ENCODE measurements at regions not wholly inside any gene's neighbourhood (a gene's known extent, or its start where the extent isn't known, plus 50 kb on each side); places are given as distances from the start of the nearest gene placed in this dataset.

- Histone ChIP-seq H3K4me1 (no peaks in the 10 kb centered on the region), H3K36me3 (replicated peaks in 1 of 2; ENCODE audit: insufficient read depth in 1 of 2, low read depth in 2 of 2) (no peaks in the 10 kb centered on the region), H3K27ac (no peak overlapping the region), H3K27me3 (no peaks in the 10 kb centered on the region), H3K9me3 (no peaks in the 10 kb centered on the region), H3K4me3 (no peak overlapping the region)
- 85 to 92% methylated on average over 4 to 6 of the region's 6 CpGs for WGBS, 2 donors
- intact Hi-C loops (cut with DNase I) = no loop called here
- TF ChIP-seq, protein P1, sequence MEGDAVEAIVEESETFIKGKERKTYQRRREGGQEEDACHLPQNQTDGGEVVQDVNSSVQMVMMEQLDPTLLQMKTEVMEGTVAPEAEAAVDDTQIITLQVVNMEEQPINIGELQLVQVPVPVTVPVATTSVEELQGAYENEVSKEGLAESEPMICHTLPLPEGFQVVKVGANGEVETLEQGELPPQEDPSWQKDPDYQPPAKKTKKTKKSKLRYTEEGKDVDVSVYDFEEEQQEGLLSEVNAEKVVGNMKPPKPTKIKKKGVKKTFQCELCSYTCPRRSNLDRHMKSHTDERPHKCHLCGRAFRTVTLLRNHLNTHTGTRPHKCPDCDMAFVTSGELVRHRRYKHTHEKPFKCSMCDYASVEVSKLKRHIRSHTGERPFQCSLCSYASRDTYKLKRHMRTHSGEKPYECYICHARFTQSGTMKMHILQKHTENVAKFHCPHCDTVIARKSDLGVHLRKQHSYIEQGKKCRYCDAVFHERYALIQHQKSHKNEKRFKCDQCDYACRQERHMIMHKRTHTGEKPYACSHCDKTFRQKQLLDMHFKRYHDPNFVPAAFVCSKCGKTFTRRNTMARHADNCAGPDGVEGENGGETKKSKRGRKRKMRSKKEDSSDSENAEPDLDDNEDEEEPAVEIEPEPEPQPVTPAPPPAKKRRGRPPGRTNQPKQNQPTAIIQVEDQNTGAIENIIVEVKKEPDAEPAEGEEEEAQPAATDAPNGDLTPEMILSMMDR (IDR thresholded peaks at IDR 0.05) = no peak
- TF ChIP-seq POLR2A (IDR thresholded peaks at IDR 0.05) = no peak
- DNase-seq = no peak
- no peak for ATAC-seq
Measured at GRCh38 chr15:62639906-62640605, 402.5 kb upstream of the TPM1 start.

GRCh38 chr15:62641825-62642224, 400.7 kb upstream of the TPM1 start:
- Histone ChIP-seq H3K4me3 (no peak overlapping the region), H3K4me1 (no peaks in the 10 kb centered on the region), H3K9me3 (no peaks in the 10 kb centered on the region), H3K27me3 (no peaks in the 10 kb centered on the region), H3K27ac (no peak overlapping the region), H3K36me3 (replicated peaks in 1 of 2; ENCODE audit: insufficient read depth in 1 of 2, low read depth in 2 of 2) (no peaks in the 10 kb centered on the region)
- TF ChIP-seq POLR2A (IDR thresholded peaks at IDR 0.05) = no peak
- TF ChIP-seq, protein P1 (IDR thresholded peaks at IDR 0.05) = no peak
- DNase-seq (no peak), ATAC-seq (no peak)
- intact Hi-C loops (cut with DNase I) = no loop called here
- 65 to 85% methylated on average over 3 of the region's 3 CpGs for WGBS, 2 donors

DNA sequence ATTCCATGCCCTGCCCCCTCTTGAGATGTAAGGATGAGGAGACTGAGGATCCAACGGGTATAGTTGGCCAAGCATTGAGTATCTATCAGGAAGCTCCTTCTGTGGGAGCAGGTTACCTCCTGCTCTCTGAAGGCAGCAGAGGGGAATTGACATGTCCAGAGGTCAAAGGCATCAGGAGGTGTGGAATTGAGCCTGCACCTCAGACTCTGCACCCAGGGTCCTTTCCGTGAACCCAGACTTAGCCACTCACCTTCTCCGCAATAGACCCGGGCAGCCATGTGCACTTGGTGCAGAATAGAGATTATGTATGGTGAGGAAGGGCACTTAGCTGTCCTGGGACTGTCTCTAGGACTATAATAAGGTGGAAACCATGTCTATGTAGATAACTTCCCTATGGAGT, 399.0 kb upstream of the TPM1 start:
- Histone ChIP-seq H3K27me3 (no peaks in the 10 kb centered on the region), H3K36me3 (replicated peaks in 1 of 2; ENCODE audit: insufficient read depth in 1 of 2, low read depth in 2 of 2) (no peaks in the 10 kb centered on the region), H3K4me1 (no peaks in the 10 kb centered on the region), H3K27ac (no peak overlapping the region), H3K9me3 (no peaks in the 10 kb centered on the region), H3K4me3 (no peak overlapping the region)
- WGBS, 2 donors = 88 to 97% methylated on average over 4 of the region's 4 CpGs
- intact Hi-C loops (cut with DNase I) = no loop called here
- ATAC-seq (no peak), DNase-seq (no peak)
- TF ChIP-seq POLR2A (IDR thresholded peaks at IDR 0.05) = no peak
- TF ChIP-seq, protein P1 (IDR thresholded peaks at IDR 0.05) = no peak

DNA sequence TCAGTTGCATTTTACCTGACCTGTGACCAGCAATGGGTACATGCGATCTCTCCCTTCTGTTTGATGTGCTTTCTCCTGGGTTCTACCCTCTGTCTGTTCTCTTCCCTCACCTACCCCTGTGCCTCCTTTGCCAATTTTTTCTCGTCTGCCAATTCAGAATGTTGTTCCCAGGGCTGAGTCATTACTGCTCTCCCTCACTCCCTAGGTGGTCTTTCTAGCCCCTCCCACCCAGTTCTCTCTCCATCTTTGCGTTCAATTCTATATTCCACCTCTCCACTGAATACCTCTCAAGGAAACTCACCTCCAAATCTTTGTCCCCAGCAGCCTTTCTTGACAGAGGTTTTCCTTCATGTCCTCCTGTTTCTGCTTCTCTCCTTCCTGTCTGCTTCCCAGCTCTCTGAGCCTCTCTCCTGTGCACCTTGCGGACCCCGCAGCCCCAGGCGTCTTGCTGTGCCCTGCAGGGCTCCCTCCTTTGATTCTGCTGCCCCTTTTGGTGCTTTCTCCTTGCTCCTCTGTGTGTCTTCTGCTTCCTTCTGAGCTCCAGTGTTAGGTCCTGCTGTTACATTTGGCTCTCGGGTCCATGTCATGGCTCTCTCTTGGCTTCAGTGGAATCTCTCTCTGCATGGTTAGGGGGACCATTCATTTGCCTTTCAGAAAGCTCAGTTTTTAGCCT, 398.2 kb upstream of the TPM1 start:
- no peak for ATAC-seq
- 90 to 94% methylated on average over 7 of the region's 7 CpGs for WGBS, 2 donors
- Histone ChIP-seq H3K36me3 (replicated peaks in 1 of 2; ENCODE audit: insufficient read depth in 1 of 2, low read depth in 2 of 2) (no peaks in the 10 kb centered on the region), H3K4me3 (no peak overlapping the region), H3K27me3 (no peaks in the 10 kb centered on the region), H3K9me3 (no peaks in the 10 kb centered on the region), H3K27ac (no peak overlapping the region), H3K4me1 (no peaks in the 10 kb centered on the region)
- TF ChIP-seq, protein P1 (IDR thresholded peaks at IDR 0.05) = no peak
- no peak for TF ChIP-seq POLR2A (IDR thresholded peaks at IDR 0.05)
- intact Hi-C loops (cut with DNase I) = no loop called here
- DNase-seq = no peak

Measured in body of pancreas (tissue), 4 donors.